ENCODE measurements at regions not wholly inside any gene's neighbourhood (a gene's known extent, or its start where the extent isn't known, plus 50 kb on each side); places are given as distances from the start of the nearest gene placed in this dataset.
A peak's percentile ranks its signal among the peaks of the same experiment; 100 is the strongest.

DNA sequence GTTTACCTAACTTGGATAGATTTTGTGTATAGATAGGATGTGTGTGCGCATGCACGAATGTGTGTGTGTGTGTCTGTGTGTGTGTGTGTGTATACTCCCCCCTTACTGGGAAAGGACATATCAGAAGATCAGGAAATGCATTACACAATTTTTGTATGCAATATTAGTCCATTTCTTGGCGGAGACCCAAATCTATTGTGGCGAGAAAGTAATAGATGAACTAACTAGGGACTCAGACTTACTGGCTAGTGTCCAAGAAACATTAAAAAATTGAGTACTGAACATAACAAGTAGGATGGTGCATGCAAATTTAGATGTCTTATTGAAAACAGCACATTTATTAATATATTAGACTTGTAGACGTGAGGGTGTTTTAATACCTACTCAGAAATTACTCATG is 1036.5 kb upstream of the FANCL start:
- Histone ChIP-seq H3K36me3 (no peaks in the 10 kb centered on the region), H3K9me3 (ENCODE audit: severe bottlenecking) (no peaks in the 10 kb centered on the region), H3K27me3 (ENCODE audit: insufficient read depth, low read depth, severe bottlenecking) (no peaks in the 10 kb centered on the region), H3K4me3 (ENCODE audit: low read depth, low read length) (no peak overlapping the region), H3K27ac (no peak overlapping the region)
- no peak for DNase-seq
- no peak for TF ChIP-seq CTCF (IDR thresholded peaks at IDR 0.05; ENCODE audit: low read depth, low read length)

DNA sequence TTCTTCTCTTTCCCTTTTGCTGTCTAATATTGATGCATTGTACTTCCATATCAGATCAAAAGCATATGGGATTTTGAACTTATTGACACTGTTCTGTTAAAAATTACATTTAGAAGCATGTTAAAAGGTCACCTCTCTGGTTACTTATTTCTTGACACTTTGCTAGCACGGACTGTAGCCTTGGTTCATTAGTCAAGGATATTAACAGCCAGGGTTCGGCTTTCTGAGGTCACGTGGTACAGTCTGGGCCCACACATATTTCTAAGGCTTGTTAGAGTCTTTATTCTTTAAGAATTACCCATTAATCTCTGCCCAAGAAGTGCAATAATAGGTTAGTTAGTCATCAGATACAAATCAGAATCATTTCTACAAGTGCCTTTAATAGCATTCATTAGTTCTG is 1035.8 kb upstream of the FANCL start:
- H3K27ac ChIP-seq = no peak overlapping the region
- H3K36me3 ChIP-seq = no peaks in the 10 kb centered on the region
- no peak for TF ChIP-seq CTCF (IDR thresholded peaks at IDR 0.05; ENCODE audit: low read depth, low read length)
- no peak for DNase-seq
- no peaks in the 10 kb centered on the region for H3K27me3 ChIP-seq (ENCODE audit: insufficient read depth, low read depth, severe bottlenecking)
- H3K4me3 ChIP-seq (ENCODE audit: low read depth, low read length) = no peak overlapping the region
- H3K9me3 ChIP-seq (ENCODE audit: severe bottlenecking) = no peaks in the 10 kb centered on the region

DNA sequence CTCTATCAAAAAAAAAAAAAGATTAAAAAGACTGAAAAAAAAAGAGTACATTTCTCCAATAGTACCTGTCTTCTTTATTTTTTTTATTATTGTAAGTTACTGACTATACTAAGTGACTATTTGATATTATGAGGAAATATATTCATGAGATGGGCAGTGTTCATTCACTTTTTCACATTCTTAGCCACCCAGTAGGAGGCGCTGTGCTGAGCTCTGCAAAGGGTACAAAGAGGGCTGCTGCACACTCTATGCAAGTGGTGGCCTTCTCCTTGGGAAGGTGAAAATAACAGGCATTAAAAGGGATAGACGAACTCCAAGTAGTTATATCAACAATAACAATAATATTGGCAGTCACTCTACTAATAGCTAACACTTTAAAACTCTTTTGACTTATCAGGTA is 1034.9 kb upstream of the FANCL start:
- no peak overlapping the region for H3K4me3 ChIP-seq (ENCODE audit: low read depth, low read length)
- no peaks in the 10 kb centered on the region for H3K9me3 ChIP-seq (ENCODE audit: severe bottlenecking)
- no peaks in the 10 kb centered on the region for H3K27me3 ChIP-seq (ENCODE audit: insufficient read depth, low read depth, severe bottlenecking)
- no peak overlapping the region for H3K27ac ChIP-seq
- no peak for DNase-seq
- no peaks in the 10 kb centered on the region for H3K36me3 ChIP-seq
- peak; percentile 45 for TF ChIP-seq CTCF (IDR thresholded peaks at IDR 0.05; ENCODE audit: low read depth, low read length)

DNA sequence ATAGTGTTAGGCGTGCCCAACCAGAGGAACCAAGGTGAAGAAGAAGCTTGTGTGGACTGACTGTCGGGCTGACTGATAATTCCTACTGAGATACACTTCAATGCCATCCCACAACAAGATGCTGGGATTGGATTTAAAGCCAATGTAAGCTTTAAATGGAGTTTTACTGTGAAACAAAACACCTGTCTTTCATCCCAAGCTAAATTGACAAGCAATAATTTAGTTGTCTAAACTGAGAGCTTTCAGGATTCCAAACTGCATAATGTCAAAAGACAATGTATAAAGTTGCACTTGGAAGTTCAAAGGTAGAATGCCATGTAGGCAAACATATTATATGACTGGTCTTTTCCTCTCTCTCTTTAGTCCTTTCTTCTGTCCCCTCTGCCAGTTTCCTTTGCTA is 1025.3 kb upstream of the FANCL start:
- no peak overlapping the region for H3K4me3 ChIP-seq (ENCODE audit: low read depth, low read length)
- no peak for TF ChIP-seq CTCF (IDR thresholded peaks at IDR 0.05; ENCODE audit: low read depth, low read length)
- H3K27me3 ChIP-seq (ENCODE audit: insufficient read depth, low read depth, severe bottlenecking) = no peaks in the 10 kb centered on the region
- H3K36me3 ChIP-seq = no peaks in the 10 kb centered on the region
- no peaks in the 10 kb centered on the region for H3K9me3 ChIP-seq (ENCODE audit: severe bottlenecking)
- DNase-seq = no peak
- no peak overlapping the region for H3K27ac ChIP-seq

- Histone ChIP-seq H3K36me3 (no peaks in the 10 kb centered on the region), H3K27ac (no peak overlapping the region), H3K4me3 (ENCODE audit: low read depth, low read length) (no peak overlapping the region), H3K9me3 (ENCODE audit: severe bottlenecking) (no peaks in the 10 kb centered on the region), H3K27me3 (ENCODE audit: insufficient read depth, low read depth, severe bottlenecking) (no peaks in the 10 kb centered on the region)
- DNase-seq = no peak
- no peak for TF ChIP-seq CTCF (IDR thresholded peaks at IDR 0.05; ENCODE audit: low read depth, low read length)
Observed at GRCh38 chr2:59259913-59260312, 1018.8 kb upstream of the FANCL start.

GRCh38 chr2:59256290-59256689 is 1015.2 kb upstream of the FANCL start:
- no peak for TF ChIP-seq CTCF (IDR thresholded peaks at IDR 0.05; ENCODE audit: low read depth, low read length)
- no peak overlapping the region for H3K27ac ChIP-seq
- no peak overlapping the region for H3K4me3 ChIP-seq (ENCODE audit: low read depth, low read length)
- no peaks in the 10 kb centered on the region for H3K36me3 ChIP-seq
- no peaks in the 10 kb centered on the region for H3K9me3 ChIP-seq (ENCODE audit: severe bottlenecking)
- no peak for DNase-seq
- no peaks in the 10 kb centered on the region for H3K27me3 ChIP-seq (ENCODE audit: insufficient read depth, low read depth, severe bottlenecking)

All from WERI-Rb-1 (cell line).